A549 (cell line): ENCODE measurements at regions not wholly inside any gene's neighbourhood (a gene's known extent, or its start where the extent isn't known, plus 50 kb on each side); places are given as distances from the start of the nearest gene placed in this dataset.

Experiments
- ATAC-seq, 2 experiments: fragments of 200-7000 bp in 1 of 2; fragments of >200 bp in 1 of 2; cut with Nextera tagmentation in 1 of 2; cut with Tn5 transposase in 1 of 2; 3 replicates each; pipeline versions ENCODE4 v1.8.0 to v1.9.1; 2018 to 2020; ENCODE audit warnings: mild to moderate bottlenecking in 1 of 2, moderate library complexity in 1 of 2
- CTCF ChIA-PET: fragments of 300-600 bp; sonication (Branson Sonifier 250); formaldehyde crosslinking; extraction: SDS; loops from one replicate; lab custom pipeline; 2021; ENCODE audit warnings: antibody characterized with exemption, inconsistent platforms; lab: Yijun Ruan, JAX
- POLR2A ChIA-PET: fragments of 350-600 bp; formaldehyde crosslinking; extraction: SDS; loops from one replicate; lab custom pipeline; 2021; ENCODE audit warnings: antibody characterized with exemption, inconsistent platforms; lab: Yijun Ruan, JAX
- DNase-seq, 2 experiments: peaks; one replicate each; pipeline versions ENCODE4 v3.0.0 to v3.0.0-alpha.2; 2011 to 2016; ENCODE audit warnings: low read depth in 1 of 2, low spot score in 1 of 2
- FAIRE-seq: peaks from 2 replicates; lab custom pipeline; 2011; peaks lifted over from hg19 to GRCh38; lab: Jason Lieb, UNC
- H3K27ac ChIP-seq, 2 experiments: fragments of >200 bp; sonication (Bioruptor Twin); formaldehyde crosslinking; 3 replicates each; pipeline ENCODE4 v1.5.1; 2016 to 2017
- H3K4me1 ChIP-seq: fragments of >200 bp; sonication (Bioruptor Twin); formaldehyde crosslinking; 3 replicates; pipeline ENCODE4 v1.6.1; 2016
- H3K4me2 ChIP-seq: fragments of >200 bp; sonication (Bioruptor Twin); formaldehyde crosslinking; 3 replicates; pipeline ENCODE4 v1.6.1; 2016
- H3K4me3 ChIP-seq: fragments of >200 bp; sonication (Bioruptor Twin); formaldehyde crosslinking; 3 replicates; pipeline ENCODE4 v1.5.1; 2016
- H3K9me3 ChIP-seq: fragments of >200 bp; sonication (Bioruptor Twin); formaldehyde crosslinking; 3 replicates; pipeline ENCODE4 v1.6.1; 2016
- EP300 ChIP-seq, 2 experiments: fragments of >200 bp; sonication (Bioruptor Twin); formaldehyde crosslinking; IDR thresholded peaks; 2 replicates in 1 of 2; 3 replicates in 1 of 2; pipeline ENCODE4 v1.6.1; 2016 to 2017
- ESRRA ChIP-seq: fragments of 150-350 bp; IDR thresholded peaks from 2 replicates; pipeline ENCODE4 v1.6.1; 2014; ENCODE audit warnings: mild to moderate bottlenecking, low read length, borderline replicate concordance
- FOSL2 ChIP-seq, 2 experiments: fragments of 450-650 bp in 1 of 2; fragments of >200 bp in 1 of 2; sonication (Bioruptor Twin) in 1 of 2; formaldehyde crosslinking; IDR thresholded peaks; 2 replicates each; pipeline versions ENCODE4 v1.5.0 to v1.6.1; 2016 to 2020; ENCODE audit warnings: mild to moderate bottlenecking in 1 of 2, moderate library complexity in 1 of 2
- HOXA7 ChIP-seq: fragments of 250-450 bp; sonication (Bioruptor Pico); IDR thresholded peaks from 2 replicates; pipeline ENCODE4 v1.5.0; 2020; ENCODE audit warnings: mild to moderate bottlenecking, moderate library complexity
- KDM1A ChIP-seq: fragments of 200-600 bp; sonication (generic); IDR thresholded peaks from 2 replicates; pipeline ENCODE4 v1.6.1; 2016; ENCODE audit warnings: low read depth, mild to moderate bottlenecking
- MAFK ChIP-seq: fragments of 450-650 bp; IDR thresholded peaks from 2 replicates; pipeline ENCODE4 v1.6.1; 2014; ENCODE audit not compliant: partially characterized antibody
- MAZ ChIP-seq: fragments of 150-350 bp; IDR thresholded peaks from 2 replicates; pipeline ENCODE4 v1.6.1; 2014; ENCODE audit warnings: antibody characterized with exemption, low read depth, low read length, borderline replicate concordance
- PHF8 ChIP-seq: fragments of 200-600 bp; sonication (generic); IDR thresholded peaks from 2 replicates; pipeline ENCODE4 v1.6.1; 2016; ENCODE audit warnings: low read depth, mild to moderate bottlenecking, antibody characterized with exemption, moderate library complexity, borderline replicate concordance
- RAD21 ChIP-seq, 2 experiments: fragments of >200 bp in 1 of 2; sonication (Bioruptor Twin) in 1 of 2; formaldehyde crosslinking in 1 of 2; IDR thresholded peaks in 1 of 2; conservative IDR thresholded peaks in 1 of 2; 2 replicates in 1 of 2; 3 replicates in 1 of 2; pipeline ENCODE4 v1.6.1; 2012 to 2018; ENCODE audit warnings: inconsistent platforms in 1 of 2
- RCOR1 ChIP-seq: fragments of 150-350 bp; IDR thresholded peaks from 2 replicates; pipeline ENCODE4 v1.6.1; 2014; ENCODE audit warnings: antibody characterized with exemption, low read length, low read depth
- SMC3 ChIP-seq: fragments of >200 bp; sonication (Bioruptor Twin); formaldehyde crosslinking; IDR thresholded peaks from 3 replicates; pipeline ENCODE4 v1.6.1; 2018; ENCODE audit warnings: inconsistent platforms
- TP53 ChIP-seq: fragments of 250-450 bp; sonication (Bioruptor Pico); IDR thresholded peaks from 2 replicates; pipeline ENCODE4 v1.5.0; 2021; ENCODE audit warnings: mild to moderate bottlenecking, moderate library complexity
- USF2 ChIP-seq: fragments of 450-650 bp; IDR thresholded peaks from 2 replicates; pipeline ENCODE4 v1.6.1; 2014; ENCODE audit warnings: antibody characterized with exemption
- ZC3H11A ChIP-seq: fragments of 450-650 bp; IDR thresholded peaks from 2 replicates; pipeline ENCODE4 v1.6.1; 2014; ENCODE audit warnings: antibody characterized with exemption, mild to moderate bottlenecking
- WGBS: methylation state at CpG from one replicate; pipeline ENCODE4 v1.1.6; 2017; ENCODE audit errors: missing lambda C conversion rate; 5-methylcytosine and 5-hydroxymethylcytosine counted together
- TF ChIP-seq, protein P1 (sequence below): fragments of 150-350 bp; IDR thresholded peaks from 2 replicates; pipeline ENCODE4 v1.6.1; 2014; ENCODE audit warnings: low read depth, mild to moderate bottlenecking, low read length
- TF ChIP-seq, protein P2 (sequence below): fragments of 250-450 bp; sonication (Bioruptor Pico); IDR thresholded peaks from 2 replicates; pipeline ENCODE4 v1.5.0; 2021; ENCODE audit warnings: mild to moderate bottlenecking, moderate library complexity, borderline replicate concordance
- TF ChIP-seq, protein P3 (sequence below): IDR thresholded peaks from 2 replicates; pipeline ENCODE4 v1.6.1; 2012; ENCODE audit warnings: low read depth, borderline replicate concordance
- TF ChIP-seq, protein P4 (sequence below): fragments of 200-600 bp; sonication (generic); IDR thresholded peaks from 2 replicates; pipeline ENCODE4 v1.6.1; 2016; ENCODE audit warnings: antibody characterized with exemption, mild to moderate bottlenecking, moderate library complexity

DNA sequence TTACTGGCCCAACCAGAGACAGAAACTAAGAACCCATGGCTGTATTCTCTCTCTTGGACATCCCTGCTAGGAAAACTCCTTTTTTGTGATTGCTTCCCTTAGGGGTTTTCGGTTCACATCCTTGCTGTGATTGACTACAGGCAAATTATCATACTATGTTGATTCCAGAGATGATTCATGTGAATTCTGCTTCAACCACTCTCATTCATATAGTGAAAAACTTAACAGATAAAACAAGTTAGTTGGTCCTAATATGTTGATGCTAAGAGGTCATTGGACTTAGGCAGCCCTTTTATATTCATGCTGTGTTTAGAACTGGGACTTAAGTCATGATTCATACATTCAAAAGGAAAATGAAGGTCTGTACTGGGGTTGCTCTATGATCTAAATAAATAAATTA is 76.9 kb upstream of the CCN2 start:
- Histone ChIP-seq H3K4me1 (no peaks in the 10 kb centered on the region), H3K9me3 (no peaks in the 10 kb centered on the region), H3K4me3 (no peak overlapping the region), H3K4me2 (no peak overlapping the region), H3K27ac (no peak overlapping the region)
- FAIRE-seq, result no peak
- POLR2A ChIA-PET, result no interaction called here
- no peak for DNase-seq
- no peak for ATAC-seq
- CTCF ChIA-PET, result interaction anchor here (1.0 kb wide), 1 partner anchor 78 kb away, joined by 3 read pairs; no protein-coding TSS in a partner anchor
- no peak for TF ChIP-seq MAFK
- TF ChIP-seq, protein P1, sequence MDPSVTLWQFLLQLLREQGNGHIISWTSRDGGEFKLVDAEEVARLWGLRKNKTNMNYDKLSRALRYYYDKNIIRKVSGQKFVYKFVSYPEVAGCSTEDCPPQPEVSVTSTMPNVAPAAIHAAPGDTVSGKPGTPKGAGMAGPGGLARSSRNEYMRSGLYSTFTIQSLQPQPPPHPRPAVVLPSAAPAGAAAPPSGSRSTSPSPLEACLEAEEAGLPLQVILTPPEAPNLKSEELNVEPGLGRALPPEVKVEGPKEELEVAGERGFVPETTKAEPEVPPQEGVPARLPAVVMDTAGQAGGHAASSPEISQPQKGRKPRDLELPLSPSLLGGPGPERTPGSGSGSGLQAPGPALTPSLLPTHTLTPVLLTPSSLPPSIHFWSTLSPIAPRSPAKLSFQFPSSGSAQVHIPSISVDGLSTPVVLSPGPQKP, result no peak
- no peak for TF ChIP-seq RAD21 (conservative IDR thresholded peaks at IDR 0.05 in 1 of 2, IDR thresholded peaks at IDR 0.05 in 1 of 2)
- TF ChIP-seq, protein P2, sequence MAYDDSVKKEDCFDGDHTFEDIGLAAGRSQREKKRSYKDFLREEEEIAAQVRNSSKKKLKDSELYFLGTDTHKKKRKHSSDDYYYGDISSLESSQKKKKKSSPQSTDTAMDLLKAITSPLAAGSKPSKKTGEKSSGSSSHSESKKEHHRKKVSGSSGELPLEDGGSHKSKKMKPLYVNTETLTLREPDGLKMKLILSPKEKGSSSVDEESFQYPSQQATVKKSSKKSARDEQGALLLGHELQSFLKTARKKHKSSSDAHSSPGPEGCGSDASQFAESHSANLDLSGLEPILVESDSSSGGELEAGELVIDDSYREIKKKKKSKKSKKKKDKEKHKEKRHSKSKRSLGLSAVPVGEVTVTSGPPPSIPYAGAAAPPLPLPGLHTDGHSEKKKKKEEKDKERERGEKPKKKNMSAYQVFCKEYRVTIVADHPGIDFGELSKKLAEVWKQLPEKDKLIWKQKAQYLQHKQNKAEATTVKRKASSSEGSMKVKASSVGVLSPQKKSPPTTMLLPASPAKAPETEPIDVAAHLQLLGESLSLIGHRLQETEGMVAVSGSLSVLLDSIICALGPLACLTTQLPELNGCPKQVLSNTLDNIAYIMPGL (CRISPR knock-in tag), result no peak
- TF ChIP-seq EP300 (IDR thresholded peaks at IDR 0.05), result no peak
- TF ChIP-seq, protein P3, sequence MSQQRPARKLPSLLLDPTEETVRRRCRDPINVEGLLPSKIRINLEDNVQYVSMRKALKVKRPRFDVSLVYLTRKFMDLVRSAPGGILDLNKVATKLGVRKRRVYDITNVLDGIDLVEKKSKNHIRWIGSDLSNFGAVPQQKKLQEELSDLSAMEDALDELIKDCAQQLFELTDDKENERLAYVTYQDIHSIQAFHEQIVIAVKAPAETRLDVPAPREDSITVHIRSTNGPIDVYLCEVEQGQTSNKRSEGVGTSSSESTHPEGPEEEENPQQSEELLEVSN, result no peak
- TF ChIP-seq, protein P4, sequence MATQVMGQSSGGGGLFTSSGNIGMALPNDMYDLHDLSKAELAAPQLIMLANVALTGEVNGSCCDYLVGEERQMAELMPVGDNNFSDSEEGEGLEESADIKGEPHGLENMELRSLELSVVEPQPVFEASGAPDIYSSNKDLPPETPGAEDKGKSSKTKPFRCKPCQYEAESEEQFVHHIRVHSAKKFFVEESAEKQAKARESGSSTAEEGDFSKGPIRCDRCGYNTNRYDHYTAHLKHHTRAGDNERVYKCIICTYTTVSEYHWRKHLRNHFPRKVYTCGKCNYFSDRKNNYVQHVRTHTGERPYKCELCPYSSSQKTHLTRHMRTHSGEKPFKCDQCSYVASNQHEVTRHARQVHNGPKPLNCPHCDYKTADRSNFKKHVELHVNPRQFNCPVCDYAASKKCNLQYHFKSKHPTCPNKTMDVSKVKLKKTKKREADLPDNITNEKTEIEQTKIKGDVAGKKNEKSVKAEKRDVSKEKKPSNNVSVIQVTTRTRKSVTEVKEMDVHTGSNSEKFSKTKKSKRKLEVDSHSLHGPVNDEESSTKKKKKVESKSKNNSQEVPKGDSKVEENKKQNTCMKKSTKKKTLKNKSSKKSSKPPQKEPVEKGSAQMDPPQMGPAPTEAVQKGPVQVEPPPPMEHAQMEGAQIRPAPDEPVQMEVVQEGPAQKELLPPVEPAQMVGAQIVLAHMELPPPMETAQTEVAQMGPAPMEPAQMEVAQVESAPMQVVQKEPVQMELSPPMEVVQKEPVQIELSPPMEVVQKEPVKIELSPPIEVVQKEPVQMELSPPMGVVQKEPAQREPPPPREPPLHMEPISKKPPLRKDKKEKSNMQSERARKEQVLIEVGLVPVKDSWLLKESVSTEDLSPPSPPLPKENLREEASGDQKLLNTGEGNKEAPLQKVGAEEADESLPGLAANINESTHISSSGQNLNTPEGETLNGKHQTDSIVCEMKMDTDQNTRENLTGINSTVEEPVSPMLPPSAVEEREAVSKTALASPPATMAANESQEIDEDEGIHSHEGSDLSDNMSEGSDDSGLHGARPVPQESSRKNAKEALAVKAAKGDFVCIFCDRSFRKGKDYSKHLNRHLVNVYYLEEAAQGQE, result no peak
- no peak for TF ChIP-seq KDM1A
- TF ChIP-seq FOSL2 (IDR thresholded peaks at IDR 0.05), result no peak
- no peak for TF ChIP-seq FOSL2 (CRISPR knock-in tag; IDR thresholded peaks at IDR 0.05)
- TF ChIP-seq SMC3, result no peak
- no peak for TF ChIP-seq HOXA7 (CRISPR knock-in tag)
- no peak for TF ChIP-seq ESRRA
- no peak for TF ChIP-seq PHF8
- no peak for TF ChIP-seq RCOR1
- no peak for TF ChIP-seq ZC3H11A
- no peak for TF ChIP-seq USF2
- TF ChIP-seq TP53 (CRISPR knock-in tag), result no peak
- TF ChIP-seq MAZ, result no peak
- WGBS, result 71% methylated on average over 1 of the region's 1 CpG
